A549 (cell line): ENCODE measurements at regions not wholly inside any gene's neighbourhood (a gene's known extent, or its start where the extent isn't known, plus 50 kb on each side); places are given as distances from the start of the nearest gene placed in this dataset.

Source experiments
- CHD2 ChIP-seq: fragments of 150-350 bp; IDR thresholded peaks from 2 replicates; pipeline ENCODE4 v1.6.1; 2014; ENCODE audit warnings: low read length; ENCODE audit not compliant: partially characterized antibody
- FOSB ChIP-seq: fragments of 250-450 bp; sonication (Bioruptor Pico); IDR thresholded peaks from 2 replicates; pipeline ENCODE4 v1.5.0; 2020; ENCODE audit warnings: mild to moderate bottlenecking, moderate library complexity
- RAD21 ChIP-seq, 2 experiments: fragments of >200 bp in 1 of 2; sonication (Bioruptor Twin) in 1 of 2; formaldehyde crosslinking in 1 of 2; IDR thresholded peaks in 1 of 2; conservative IDR thresholded peaks in 1 of 2; 2 replicates in 1 of 2; 3 replicates in 1 of 2; pipeline ENCODE4 v1.6.1; 2012 to 2018; ENCODE audit warnings: inconsistent platforms in 1 of 2
- RCOR1 ChIP-seq: fragments of 150-350 bp; IDR thresholded peaks from 2 replicates; pipeline ENCODE4 v1.6.1; 2014; ENCODE audit warnings: antibody characterized with exemption, low read length, low read depth
- USF2 ChIP-seq: fragments of 450-650 bp; IDR thresholded peaks from 2 replicates; pipeline ENCODE4 v1.6.1; 2014; ENCODE audit warnings: antibody characterized with exemption
- TF ChIP-seq, protein P1 (sequence below): fragments of >200 bp; sonication (Bioruptor Twin); formaldehyde crosslinking; IDR thresholded peaks from 3 replicates; pipeline ENCODE4 v1.5.1; 2016
- TF ChIP-seq, protein P2 (sequence below): IDR thresholded peaks from 2 replicates; pipeline ENCODE4 v1.6.1; 2012

GRCh38 chr2:198775737-198776136, 682.0 kb downstream of the SATB2 start:
- TF ChIP-seq, protein P1, sequence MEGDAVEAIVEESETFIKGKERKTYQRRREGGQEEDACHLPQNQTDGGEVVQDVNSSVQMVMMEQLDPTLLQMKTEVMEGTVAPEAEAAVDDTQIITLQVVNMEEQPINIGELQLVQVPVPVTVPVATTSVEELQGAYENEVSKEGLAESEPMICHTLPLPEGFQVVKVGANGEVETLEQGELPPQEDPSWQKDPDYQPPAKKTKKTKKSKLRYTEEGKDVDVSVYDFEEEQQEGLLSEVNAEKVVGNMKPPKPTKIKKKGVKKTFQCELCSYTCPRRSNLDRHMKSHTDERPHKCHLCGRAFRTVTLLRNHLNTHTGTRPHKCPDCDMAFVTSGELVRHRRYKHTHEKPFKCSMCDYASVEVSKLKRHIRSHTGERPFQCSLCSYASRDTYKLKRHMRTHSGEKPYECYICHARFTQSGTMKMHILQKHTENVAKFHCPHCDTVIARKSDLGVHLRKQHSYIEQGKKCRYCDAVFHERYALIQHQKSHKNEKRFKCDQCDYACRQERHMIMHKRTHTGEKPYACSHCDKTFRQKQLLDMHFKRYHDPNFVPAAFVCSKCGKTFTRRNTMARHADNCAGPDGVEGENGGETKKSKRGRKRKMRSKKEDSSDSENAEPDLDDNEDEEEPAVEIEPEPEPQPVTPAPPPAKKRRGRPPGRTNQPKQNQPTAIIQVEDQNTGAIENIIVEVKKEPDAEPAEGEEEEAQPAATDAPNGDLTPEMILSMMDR = no peak
- no peak for TF ChIP-seq RCOR1
- TF ChIP-seq USF2 = no peak
- no peak for TF ChIP-seq FOSB
- TF ChIP-seq CHD2 = no peak
- TF ChIP-seq RAD21 (conservative IDR thresholded peaks at IDR 0.05 in 1 of 2, IDR thresholded peaks at IDR 0.05 in 1 of 2) = no peak
- TF ChIP-seq, protein P2, sequence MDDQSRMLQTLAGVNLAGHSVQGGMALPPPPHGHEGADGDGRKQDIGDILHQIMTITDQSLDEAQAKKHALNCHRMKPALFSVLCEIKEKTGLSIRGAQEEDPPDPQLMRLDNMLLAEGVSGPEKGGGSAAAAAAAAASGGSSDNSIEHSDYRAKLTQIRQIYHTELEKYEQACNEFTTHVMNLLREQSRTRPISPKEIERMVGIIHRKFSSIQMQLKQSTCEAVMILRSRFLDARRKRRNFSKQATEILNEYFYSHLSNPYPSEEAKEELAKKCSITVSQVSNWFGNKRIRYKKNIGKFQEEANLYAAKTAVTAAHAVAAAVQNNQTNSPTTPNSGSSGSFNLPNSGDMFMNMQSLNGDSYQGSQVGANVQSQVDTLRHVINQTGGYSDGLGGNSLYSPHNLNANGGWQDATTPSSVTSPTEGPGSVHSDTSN = no peak
